Lower leg skin (tissue), 3 donors: ENCODE measurements at regions not wholly inside any gene's neighbourhood (a gene's known extent, or its start where the extent isn't known, plus 50 kb on each side); places are given as distances from the start of the nearest gene placed in this dataset.

ENCODE experiments used
- CTCF ChIP-seq, 3 donors: fragments of 450-650 bp; IDR thresholded peaks; one replicate each; pipeline ENCODE4 v1.5.1; 2016; ENCODE audit warnings: antibody characterized with exemption in 3 of 3, mild to moderate bottlenecking in 3 of 3, moderate library complexity in 2 of 3
- POLR2A ChIP-seq, 2 donors: fragments of 450-650 bp; IDR thresholded peaks; one replicate each; pipeline ENCODE4 v1.6.1; 2016 to 2017; ENCODE audit warnings: antibody characterized with exemption in 2 of 2, mild to moderate bottlenecking in 1 of 2, moderate library complexity in 1 of 2

- TF ChIP-seq CTCF (IDR thresholded peaks at IDR 0.05) (no peak), POLR2A (IDR thresholded peaks at IDR 0.05) (no peak)
Measured at GRCh38 chr1:2906085-2906484, 104.6 kb upstream of the TTC34 start.
